DND-41 (cell line): ENCODE measurements at regions not wholly inside any gene's neighbourhood (a gene's known extent, or its start where the extent isn't known, plus 50 kb on each side); places are given as distances from the start of the nearest gene placed in this dataset.

Source experiments
- CTCF ChIP-seq: IDR thresholded peaks from 2 replicates; pipeline ENCODE4 v1.5.1; 2012; ENCODE audit warnings: borderline replicate concordance, low read length, moderate library complexity, mild to moderate bottlenecking; ENCODE audit not compliant: poor library complexity, severe bottlenecking; ENCODE audit errors: extremely low read depth
- EZH2 ChIP-seq: IDR thresholded peaks from 3 replicates; pipeline ENCODE4 v1.6.1; 2012; ENCODE audit warnings: borderline replicate concordance, low read depth, mild to moderate bottlenecking, moderate library complexity, low read length, inconsistent platforms; ENCODE audit not compliant: severe bottlenecking

- TF ChIP-seq CTCF (no peak), EZH2 (no peak)
Measured at GRCh38 chr17:73875346-73875745, 231.1 kb upstream of the SDK2 start.
